HG03457 (cell line): ENCODE measurements at regions not wholly inside any gene's neighbourhood (a gene's known extent, or its start where the extent isn't known, plus 50 kb on each side); places are given as distances from the start of the nearest gene placed in this dataset.

Experiments
- ATAC-seq: cut with Tn5 transposase; IDR thresholded peaks from one replicate; pipeline ENCODE4 v1.9.1; 2021; ENCODE audit warnings: moderate number of reproducible peaks; ENCODE audit not compliant: unreplicated experiment

DNA sequence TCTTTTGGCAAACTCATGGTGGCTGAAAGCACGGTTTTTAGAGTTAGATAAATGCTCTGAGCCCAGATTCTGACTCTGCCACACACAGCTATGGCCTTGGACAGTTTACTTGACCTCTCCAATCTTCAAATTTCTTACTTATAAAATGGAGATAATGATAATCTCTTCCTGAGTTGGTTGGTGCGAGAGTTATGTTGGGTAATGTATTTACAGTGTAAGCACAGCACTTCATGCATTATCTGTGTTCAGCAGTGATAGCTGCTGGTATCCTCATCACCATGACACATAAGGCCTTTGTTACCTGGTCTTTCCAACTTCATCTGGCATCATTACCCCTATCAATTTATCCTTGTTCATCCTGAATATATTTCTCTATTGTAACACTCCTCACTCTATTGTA lies 178.8 kb upstream of the ELL2 start:
- no peak for ATAC-seq

DNA sequence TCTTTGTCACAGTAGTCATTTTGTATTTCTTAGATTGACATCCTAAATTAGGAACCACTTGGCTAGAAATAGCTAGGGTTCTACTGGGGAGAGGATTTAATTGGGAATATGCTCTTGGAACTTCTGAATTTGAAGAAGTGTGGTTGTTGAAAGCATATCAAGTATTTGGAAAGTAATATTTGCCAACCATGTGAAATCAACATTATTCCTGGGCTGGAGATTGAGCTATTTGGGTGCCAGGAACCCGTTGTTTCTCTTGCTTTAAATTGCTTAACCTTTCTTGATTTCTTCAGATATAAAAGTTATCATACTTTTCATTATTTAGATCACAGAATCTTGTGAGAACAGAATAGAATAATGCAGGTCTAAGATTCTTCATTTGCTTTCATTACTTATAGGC lies 178.4 kb upstream of the ELL2 start:
- no peak for ATAC-seq

DNA sequence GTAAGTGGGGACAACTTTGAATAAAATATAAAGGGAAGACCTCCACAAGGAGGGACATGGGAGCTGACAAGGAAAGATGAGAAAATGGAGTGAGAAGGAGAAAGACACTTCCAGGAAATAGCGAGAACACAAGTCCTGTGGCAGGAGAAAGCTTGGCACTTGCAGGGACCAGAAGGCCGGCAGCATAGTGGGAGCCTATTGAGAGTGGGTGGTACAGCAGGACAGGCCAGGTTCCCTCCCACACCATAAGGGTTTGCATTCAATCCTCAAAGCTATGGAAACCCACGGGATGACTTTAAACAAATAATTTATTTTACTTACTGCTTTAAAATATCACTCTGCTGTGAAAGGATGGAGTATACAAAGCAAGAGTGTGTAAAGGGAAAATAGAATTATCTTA lies 173.2 kb upstream of the ELL2 start:
- ATAC-seq = no peak

DNA sequence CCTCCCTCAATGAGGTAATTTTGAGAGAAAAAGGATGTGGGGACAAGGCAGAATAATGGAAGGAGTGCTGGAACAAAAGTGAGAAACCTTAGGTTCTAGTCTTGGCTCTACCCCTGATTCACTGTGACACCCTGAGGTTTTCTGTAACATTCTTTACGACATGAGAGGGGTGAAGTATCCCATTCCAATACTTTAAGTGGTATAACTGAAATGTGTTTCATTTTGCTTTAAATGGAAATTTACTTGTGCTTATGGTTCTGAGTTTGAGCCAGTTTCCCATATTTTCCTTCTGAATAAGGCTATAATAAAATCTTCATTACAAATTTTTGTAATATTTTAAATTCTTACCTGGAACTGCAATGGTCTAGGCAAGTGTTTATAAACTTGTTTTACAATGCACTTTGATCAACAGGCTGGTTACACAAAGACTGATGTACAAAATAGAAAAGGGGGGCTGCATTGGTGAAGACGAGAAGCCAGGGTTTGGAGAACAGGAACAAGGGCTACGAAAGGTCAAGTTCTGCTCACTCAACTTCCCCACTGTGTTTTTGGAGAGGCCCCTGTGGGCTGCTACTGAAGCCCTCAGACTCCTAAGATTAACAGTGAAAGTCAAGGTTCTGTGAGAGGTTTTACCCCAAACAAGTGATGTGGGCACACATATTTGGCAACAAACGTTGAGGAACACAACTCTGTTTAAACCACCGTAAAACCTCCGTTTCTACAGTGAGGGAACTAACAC lies 171.9 kb upstream of the ELL2 start:
- no peak for ATAC-seq

DNA sequence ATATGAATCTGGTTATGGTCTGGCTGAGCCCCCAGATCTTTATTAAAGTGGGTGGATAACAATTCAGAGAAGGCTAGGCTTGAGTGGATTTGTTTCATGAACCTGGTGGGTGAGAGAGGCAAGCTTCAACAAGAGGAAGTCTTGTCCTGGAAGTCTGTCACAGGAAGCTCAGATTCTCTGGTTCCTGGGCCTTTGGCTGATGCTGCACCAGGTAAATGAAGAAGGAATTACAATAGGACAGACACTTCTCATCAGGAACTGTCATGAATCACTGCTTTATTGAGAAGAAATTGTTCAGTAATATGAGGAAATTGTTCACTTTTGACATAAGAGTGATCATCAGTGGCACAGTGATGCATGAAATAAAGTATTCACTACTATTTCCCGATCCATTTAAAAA lies 167.6 kb upstream of the ELL2 start:
- ATAC-seq = no peak

DNA sequence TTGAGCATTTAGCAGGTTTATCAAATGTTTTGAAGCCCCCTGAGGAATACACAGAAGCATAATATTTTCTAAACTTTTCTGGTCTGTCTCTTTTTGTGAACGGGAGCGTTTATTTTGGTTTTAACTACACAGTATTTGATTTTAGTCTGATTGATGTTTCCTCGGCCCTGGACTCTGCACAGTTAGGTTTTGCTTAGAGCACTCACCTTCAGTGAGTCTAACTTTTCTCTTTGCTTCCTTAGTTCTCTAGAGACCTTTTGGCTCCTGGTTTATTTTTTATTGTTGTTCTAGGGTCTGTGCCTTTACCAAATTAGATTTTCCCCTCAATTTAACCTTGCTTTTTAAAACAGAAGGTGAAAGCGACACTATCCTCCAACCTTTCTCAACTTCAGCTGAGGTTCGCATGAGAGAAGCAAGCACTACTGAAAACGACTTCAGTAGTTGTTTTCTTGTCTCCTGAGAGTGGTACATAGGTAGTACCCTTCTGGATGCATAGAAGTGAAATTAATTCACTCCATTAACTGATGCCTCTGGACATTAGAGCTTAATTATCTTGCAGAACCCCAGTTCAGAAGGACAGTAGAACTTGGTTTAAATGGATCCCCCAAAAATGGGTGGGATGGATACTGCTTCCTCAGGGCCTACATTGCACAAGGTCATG lies 166.7 kb upstream of the ELL2 start:
- ATAC-seq = no peak

DNA sequence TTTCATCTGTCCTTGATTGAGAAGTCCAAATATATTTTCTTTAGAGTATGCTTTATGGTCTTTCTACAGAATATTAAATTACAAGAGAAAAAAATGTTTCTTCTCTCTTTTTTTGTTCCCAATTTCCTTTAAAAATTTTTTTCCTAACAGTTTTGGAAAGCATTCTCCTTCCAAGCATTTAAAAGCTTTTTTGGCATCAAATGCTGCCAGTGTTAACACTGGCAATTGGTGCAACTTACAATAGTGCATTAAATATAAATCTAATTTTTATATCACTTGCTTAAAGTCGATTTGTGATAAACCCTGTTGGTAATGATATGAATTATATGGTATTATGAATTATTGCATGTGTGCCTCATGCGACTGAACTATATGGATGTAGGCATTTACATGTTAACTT lies 165.9 kb upstream of the ELL2 start:
- ATAC-seq = no peak

DNA sequence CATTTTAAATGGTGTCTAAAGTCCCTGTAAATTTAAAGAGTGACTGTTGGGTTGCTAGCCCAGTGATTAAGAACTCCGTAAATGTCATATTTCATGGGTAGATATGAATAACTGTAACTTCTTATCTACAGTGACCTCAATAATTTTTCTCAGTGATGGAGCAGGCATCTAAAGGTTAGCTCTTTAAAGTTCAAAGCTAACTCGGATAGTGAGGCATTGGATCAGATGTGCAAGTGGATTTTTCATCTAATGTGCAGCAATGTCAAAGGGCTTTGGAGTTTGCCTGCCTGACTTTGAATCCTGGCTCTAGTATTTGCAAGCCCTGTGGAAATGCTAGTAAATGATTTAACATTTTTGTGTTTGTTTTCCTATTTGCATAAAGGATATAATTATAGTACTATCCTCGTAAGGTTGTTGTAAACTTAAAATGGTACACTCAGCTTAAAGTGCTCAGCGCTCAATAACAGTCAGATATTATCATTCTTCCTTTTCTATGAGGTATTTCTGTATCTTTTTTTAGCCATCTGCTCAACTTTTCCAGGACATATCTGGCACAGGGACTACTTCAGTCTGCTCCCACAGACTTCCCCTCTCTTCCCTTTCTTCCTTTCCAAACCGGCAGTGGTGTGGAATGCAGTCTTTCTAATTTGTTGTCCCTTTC lies 163.7 kb upstream of the ELL2 start:
- ATAC-seq = no peak

DNA sequence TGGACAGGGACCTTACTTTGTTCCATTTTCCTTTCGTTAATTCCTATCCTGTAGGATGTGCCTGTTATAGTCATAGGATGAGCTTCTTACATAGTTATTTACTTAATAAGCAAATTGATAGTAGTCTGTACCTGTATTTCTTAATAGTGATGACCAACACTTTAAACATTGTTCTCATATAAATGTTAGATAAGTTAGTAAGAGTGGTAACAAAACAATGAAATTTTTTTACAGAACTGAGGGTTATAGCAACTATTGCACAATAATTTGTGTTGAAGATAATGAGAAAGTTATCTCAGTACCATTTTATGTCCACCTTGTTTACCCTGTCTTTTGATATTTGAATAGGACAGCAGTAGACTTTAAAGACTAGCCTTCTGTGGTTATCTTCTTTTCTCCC lies 162.9 kb upstream of the ELL2 start:
- no peak for ATAC-seq

DNA sequence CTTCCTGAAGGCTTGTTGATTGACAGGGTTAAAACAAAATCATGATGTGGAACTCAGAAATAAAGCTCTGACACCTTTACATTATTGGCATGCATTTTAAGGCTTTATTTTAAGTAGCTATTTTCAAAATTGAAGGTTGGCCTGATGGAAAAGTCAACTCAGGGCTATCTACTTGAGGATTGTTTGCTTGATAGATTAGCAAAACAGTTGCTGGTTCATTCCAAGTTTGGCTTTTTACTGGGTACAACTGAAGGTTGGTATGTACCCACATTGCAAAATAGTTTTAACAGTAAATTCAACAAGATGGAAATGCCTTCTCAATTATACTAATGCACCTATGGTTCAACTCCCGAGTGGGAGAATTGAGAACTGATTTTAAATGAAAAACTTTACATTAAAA lies 161.8 kb upstream of the ELL2 start:
- no peak for ATAC-seq

DNA sequence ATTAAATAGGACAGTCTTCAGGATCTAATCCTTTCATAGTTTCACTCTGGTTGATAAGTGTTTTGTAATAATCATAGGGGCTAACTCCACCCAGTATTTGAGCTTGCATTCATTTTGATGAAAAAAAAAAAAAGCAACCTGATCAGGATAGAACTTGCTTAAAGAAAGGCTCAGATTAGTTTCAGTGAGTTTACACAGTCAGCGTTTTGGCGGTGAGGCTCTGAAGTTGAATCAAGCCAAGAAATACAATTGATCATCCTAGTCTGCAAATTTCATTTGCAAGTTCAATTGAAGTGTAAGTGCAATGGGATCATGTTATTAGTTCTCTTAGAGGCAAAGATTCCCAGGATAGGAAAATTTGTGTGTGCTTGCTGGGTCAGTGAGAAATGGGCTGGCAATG lies 159.7 kb upstream of the ELL2 start:
- ATAC-seq = no peak

DNA sequence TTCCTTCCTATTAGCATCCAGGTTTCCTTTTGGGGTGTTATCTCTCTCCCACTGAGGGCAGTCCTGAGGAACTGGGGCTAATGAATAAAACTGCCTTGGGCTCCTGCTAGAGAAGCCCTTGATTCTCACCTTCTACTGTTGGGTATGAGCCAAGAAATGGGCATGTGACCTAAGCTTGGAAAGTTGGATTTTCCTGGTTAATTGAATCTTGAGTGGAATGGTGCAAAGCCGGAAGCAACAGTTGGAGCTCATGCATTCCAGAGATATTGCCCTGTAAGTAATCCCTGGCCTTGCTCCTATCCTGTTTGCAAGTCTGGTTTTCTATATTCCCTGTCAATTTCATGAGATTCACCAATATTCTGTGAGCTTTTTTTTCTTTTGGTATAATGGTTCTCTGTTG lies 158.5 kb upstream of the ELL2 start:
- no peak for ATAC-seq

DNA sequence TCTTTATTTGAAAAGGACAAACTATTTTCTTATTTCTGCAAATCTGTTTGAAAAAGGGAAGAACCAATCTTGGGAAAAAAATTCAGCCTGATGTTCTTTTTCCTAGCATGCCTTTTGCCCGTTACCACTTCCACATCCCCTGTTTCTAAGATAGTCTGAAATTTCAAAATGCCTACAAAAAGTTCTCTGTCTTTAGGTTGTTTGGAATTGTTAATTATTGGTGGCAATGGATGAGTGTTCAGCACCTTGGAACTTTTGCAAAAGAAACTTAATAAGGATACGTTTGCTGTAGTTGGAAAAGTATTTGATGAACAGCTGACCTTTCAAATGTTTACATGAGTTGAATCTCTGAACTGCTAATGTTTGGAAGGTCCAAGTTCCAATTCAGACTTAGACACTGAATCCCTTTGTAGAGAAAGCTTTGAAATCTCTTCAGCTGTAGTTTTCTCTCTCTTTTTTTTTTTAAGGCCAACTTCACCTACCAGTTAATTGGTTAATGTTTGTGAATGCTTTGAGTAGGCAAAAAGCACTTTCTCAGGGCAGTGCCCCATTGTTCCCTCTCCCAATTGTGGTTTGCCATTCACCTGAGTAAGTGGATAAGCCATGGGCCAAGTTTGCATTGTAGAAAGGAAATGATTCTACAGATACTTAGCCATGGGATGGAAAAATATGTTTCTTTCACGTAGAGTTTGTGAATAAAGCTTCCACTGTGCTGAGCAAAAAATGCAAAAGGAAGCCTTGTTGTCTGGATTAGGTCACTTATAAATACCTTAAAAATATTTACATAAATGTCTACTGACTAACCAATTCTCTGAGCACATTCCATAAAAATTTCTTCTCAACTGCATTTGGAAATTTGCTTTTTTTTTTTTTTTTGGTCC lies 156.4 kb upstream of the ELL2 start:
- no peak for ATAC-seq

DNA sequence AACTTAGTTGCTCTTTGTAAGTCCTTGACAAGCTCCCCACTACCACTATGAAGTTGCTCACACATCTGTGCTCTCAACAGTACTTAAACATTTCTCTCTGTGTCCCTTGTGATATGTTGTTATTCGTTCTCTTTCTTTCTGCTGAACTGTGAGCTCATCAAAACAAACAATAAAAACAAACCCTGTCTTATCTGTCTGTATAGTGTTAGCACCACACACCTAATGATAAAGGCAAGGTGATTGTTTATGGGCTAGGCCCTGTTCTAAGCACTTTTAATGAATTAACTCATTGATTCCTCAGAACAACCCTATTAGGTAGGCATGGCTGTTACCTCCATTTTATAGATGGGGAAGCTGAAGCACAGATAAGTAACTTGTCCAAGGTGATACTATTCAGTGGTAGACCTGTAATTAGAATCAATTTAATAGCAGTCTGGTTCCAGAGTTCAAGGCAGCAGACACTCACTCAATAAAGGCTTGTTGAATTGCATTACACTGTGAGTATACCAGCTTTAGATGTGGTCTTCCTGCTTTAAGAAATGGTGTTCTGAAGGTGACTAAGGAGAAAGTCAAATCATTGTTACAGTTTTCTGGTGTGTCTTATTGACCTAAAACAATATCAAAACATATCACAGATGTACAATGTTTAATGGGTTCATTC lies 153.6 kb upstream of the ELL2 start:
- no peak for ATAC-seq

DNA sequence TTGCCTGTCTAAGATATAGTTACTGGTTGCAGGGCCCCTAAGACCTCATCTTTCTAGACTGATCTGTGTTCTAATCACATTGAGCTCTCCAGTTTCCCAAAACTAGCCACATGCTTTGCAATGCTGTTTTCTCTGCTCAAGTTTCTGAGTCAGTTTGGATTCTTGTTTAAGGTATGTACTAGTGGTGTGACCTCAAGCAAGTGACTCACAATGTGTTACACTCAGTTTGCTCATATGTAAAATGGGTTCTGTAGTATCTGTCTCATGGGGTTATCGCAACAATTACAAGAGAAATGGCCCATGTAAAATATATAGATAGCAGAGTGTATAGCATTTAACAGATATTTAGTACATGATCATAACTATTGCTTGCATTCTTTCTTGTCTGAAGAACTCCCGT lies 153.1 kb upstream of the ELL2 start:
- no peak for ATAC-seq

DNA sequence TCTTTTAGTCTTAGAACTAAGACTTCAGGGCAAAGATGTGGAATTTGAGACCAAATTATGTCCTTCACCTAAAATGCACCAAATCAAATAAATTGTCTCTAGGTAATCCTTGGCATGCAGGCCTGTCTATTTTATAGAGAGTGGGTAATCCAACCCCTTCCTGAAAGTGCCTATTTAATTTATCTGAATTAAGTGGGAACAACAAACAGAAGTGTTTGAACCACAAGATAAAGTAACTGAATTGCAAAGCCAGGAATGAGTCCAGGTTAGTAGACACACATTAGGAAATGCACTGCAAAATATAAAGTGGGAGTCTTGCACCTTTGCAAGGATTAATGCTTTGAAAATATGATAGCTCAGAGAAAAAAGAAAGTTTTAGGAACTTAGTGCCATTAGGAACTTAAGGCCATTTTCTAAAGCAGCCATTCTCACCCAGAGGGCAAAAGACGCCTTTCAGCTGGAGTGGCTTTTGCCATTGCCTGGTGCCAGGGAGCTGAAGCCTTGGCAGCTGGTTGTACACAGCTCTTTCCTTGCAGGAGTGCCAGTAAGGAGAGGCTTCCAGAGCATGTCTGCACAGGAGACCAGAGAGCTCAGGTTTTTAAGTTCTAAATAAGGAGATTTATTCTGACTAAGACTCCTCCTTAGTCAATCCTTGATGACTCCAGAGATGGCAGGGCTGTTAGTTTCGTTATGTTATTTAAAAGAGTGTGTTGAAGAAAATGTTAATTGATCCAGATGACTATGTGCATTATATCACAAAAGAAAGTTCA lies 151.7 kb upstream of the ELL2 start:
- no peak for ATAC-seq

DNA sequence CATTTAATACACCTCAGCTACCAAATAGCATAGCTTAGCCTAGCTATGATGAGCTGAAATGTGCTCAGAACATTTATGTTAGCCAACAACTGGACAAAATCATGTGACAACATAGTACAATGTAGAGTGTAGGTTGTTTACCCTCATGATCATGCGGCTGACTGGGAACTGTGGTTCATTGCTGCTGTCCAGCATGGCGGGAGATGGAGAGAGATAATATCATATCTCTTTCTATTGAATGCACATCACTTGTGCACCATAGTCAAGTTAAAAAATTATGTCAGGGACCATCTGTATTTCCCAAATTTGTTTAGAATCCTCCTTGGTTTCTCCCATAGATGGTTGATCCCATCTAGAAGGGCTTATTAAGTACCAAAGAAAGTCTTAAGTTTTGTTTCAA lies 151.1 kb upstream of the ELL2 start:
- ATAC-seq = no peak

DNA sequence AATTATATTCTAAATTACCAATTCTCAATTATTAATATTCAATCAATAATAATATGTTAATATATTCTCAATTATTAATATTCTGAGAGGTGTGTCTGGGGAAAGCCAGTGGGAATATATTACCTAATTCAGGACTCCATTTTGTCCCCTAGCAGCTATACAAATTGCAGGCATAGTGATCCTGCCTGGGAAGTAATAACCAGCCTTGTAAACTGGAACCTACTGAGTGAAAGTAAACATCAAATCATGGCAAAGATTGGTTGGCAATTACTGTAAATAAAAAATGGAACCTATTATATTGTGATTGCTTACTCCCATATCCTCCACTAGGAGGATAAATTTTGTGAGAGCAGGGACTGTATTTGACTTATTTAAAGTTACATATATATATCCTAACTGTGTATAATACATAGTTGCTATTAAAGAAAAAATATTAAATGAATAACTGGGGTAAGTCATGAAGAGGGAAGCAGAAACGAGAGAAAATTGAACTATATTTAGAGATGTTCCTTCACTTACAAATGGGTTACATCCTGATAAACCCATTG lies 150.5 kb upstream of the ELL2 start:
- no peak for ATAC-seq

DNA sequence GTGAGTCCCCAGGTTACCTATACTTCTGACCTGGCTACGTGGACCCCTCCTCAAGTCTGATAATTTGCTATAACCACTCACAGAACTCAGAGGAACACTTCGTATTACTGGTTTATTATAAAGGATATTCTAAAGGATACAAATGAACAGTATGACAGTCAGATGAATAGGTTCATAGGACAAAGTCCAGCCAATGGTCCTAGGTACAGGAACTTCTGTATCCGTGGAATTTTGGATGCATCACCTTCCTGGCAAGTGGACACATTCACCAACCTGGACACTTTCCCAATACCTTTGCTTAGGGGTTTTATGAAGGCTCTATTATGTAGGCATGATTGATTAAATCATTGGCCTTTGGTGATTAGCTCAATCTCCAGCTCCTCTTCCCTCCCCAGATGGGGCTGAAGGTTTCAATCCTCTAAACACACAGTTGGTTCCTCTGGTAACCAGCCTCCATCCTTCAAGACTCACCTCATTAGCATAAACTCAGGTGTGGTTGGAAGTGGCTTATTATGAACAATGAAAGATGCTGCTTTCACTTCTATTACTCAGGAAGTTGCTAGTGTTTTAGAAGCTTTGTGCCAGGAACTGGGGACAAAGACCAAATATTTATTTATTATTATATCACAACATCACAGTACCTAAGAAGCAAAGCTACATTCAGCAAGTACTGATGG lies 149.6 kb upstream of the ELL2 start:
- no peak for ATAC-seq
